T-cell (primary cell): ENCODE measurements at regions not wholly inside any gene's neighbourhood (a gene's known extent, or its start where the extent isn't known, plus 50 kb on each side); places are given as distances from the start of the nearest gene placed in this dataset.

Experiments used
- ATAC-seq, 4 experiments: fragments of 200-7000 bp in 3 of 4; fragments of 150-1000 bp in 1 of 4; cut with Tn5 transposase; replicated peaks in 1 of 4; 1 replicate in 3 of 4; 2 replicates in 1 of 4; pipeline ENCODE4 v1.10.0; 2021; ENCODE audit warnings: moderate library complexity in 3 of 4, mild to moderate bottlenecking in 2 of 4, moderate number of reproducible peaks in 1 of 4
- CTCF ChIA-PET, 2 donors: fragments of 300-600 bp; sonication (Branson Sonifier 250); formaldehyde crosslinking; loops; one replicate each; lab custom pipeline; 2022; ENCODE audit warnings: antibody characterized with exemption in 2 of 2; lab: Charles Lee
- POLR2A ChIA-PET, 2 donors: fragments of 300-600 bp; sonication (Branson Sonifier 250); formaldehyde crosslinking; loops; one replicate each; lab custom pipeline; 2022; ENCODE audit warnings: antibody characterized with exemption in 2 of 2; lab: Charles Lee
- DNase-seq, 35 experiments: peaks; one replicate each; pipeline versions ENCODE4 v3.0.0 to v3.0.0-alpha.2; 2013 to 2023
- H3K27ac ChIP-seq: one replicate; pipeline ENCODE4 v1.5.1; 2013; ENCODE audit warnings: low read length
- H3K27me3 ChIP-seq, 2 experiments: replicated peaks in 1 of 2; 1 replicate in 1 of 2; 2 replicates in 1 of 2; pipeline versions ENCODE4 v1.6.1 to v1.7.0; 2013; ENCODE audit warnings: low read length in 1 of 2, mixed read lengths in 1 of 2; ENCODE audit not compliant: control insufficient read depth in 2 of 2, insufficient read depth in 2 of 2; ENCODE audit errors: extremely low read depth in 1 of 2
- H3K36me3 ChIP-seq, 2 donors: 1 replicate in 1 of 2; 2 replicates in 1 of 2; pipeline versions ENCODE4 v1.6.1 to v1.7.0; 2013; ENCODE audit warnings: low read length in 1 of 2; ENCODE audit not compliant: control insufficient read depth in 2 of 2, insufficient read depth in 1 of 2; ENCODE audit errors: extremely low read depth in 1 of 2
- H3K4me1 ChIP-seq, 2 experiments: 1 replicate in 1 of 2; 2 replicates in 1 of 2; pipeline versions ENCODE4 v1.6.1 to v1.7.0; 2013; ENCODE audit warnings: low read length in 2 of 2, mixed read lengths in 1 of 2; ENCODE audit not compliant: insufficient read depth in 2 of 2, control insufficient read depth in 1 of 2; ENCODE audit errors: extremely low read depth in 1 of 2
- H3K4me3 ChIP-seq, 2 donors: 1 replicate in 1 of 2; 2 replicates in 1 of 2; pipeline versions ENCODE4 v1.5.1 to v1.7.0; 2013; ENCODE audit warnings: mild to moderate bottlenecking in 2 of 2, low read length in 1 of 2, moderate library complexity in 1 of 2; ENCODE audit not compliant: control insufficient read depth in 1 of 2; ENCODE audit errors: extremely low read depth in 1 of 2
- H3K9me3 ChIP-seq: 2 replicates; pipeline ENCODE4 v1.7.0; 2013
- H3K27ac Mint-ChIP-seq, 2 donors: one replicate each; pipeline ENCODE4 v1.8.0; 2020 to 2021; ENCODE audit warnings: mild to moderate bottlenecking in 2 of 2, mixed read lengths in 2 of 2
- H3K27me3 Mint-ChIP-seq, 2 donors: one replicate each; pipeline ENCODE4 v1.8.0; 2021 to 2022; ENCODE audit warnings: mixed read lengths in 2 of 2
- H3K36me3 Mint-ChIP-seq: one replicate; pipeline ENCODE4 v1.8.0; 2021; ENCODE audit warnings: mixed read lengths
- H3K4me1 Mint-ChIP-seq, 3 donors: one replicate each; pipeline ENCODE4 v1.8.0; 2020 to 2022; ENCODE audit warnings: mixed read lengths in 3 of 3, mild to moderate bottlenecking in 1 of 3
- H3K4me3 Mint-ChIP-seq, 3 donors: one replicate each; pipeline ENCODE4 v1.8.0; 2020 to 2022; ENCODE audit warnings: mild to moderate bottlenecking in 3 of 3, mixed read lengths in 3 of 3, moderate library complexity in 3 of 3
- H3K9me3 Mint-ChIP-seq, 3 donors: one replicate each; pipeline ENCODE4 v1.8.0; 2020 to 2022; ENCODE audit warnings: mixed read lengths in 3 of 3
- WGBS: methylation state at CpG from one replicate; pipeline ENCODE4 v1.1.5; 2013; ENCODE audit warnings: missing lambda C conversion rate; ENCODE audit not compliant: insufficient coverage; 5-methylcytosine and 5-hydroxymethylcytosine counted together

GRCh38 chr15:47179988-47180387 lies 537.3 kb upstream of the SEMA6D start:
- Mint-ChIP-seq H3K27me3 (peaks cover 21 to 27% of the 10 kb centered on the region in 2 donors), H3K27ac (no peak overlapping the region), H3K9me3 (peaks cover 5 to 7% (median 6%) of the 10 kb centered on the region in 3 donors), H3K36me3 (no peaks in the 10 kb centered on the region), H3K4me1 (peaks cover 6 to 11% (median 10%) of the 10 kb centered on the region in 3 donors), H3K4me3 (no peak overlapping the region)
- DNase-seq = no peak
- no CpG with 5 or more reads among the region's 4 CpGs for WGBS
- ATAC-seq = no peak
- ChIA-PET CTCF (no interaction called here), POLR2A (no interaction called here)
- Histone ChIP-seq H3K27ac (no peak overlapping the region), H3K4me3 (no peak overlapping the region), H3K9me3 (no peaks in the 10 kb centered on the region), H3K27me3 (peaks cover 9 to 16% of the 10 kb centered on the region in 2 experiments), H3K36me3 (no peaks in the 10 kb centered on the region), H3K4me1 (peaks cover 0 to 8% of the 10 kb centered on the region in 2 experiments)

- ChIA-PET CTCF (no interaction called here), POLR2A (no interaction called here)
- Histone ChIP-seq H3K36me3 (no peaks in the 10 kb centered on the region), H3K4me1 (peaks cover 0 to 8% of the 10 kb centered on the region in 2 experiments), H3K9me3 (no peaks in the 10 kb centered on the region), H3K4me3 (no peak overlapping the region), H3K27ac (no peak overlapping the region), H3K27me3 (peaks cover 9 to 20% of the 10 kb centered on the region in 2 experiments)
- no peak for DNase-seq
- H3K4me3 Mint-ChIP-seq = no peak overlapping the region
- no peaks in the 10 kb centered on the region for H3K36me3 Mint-ChIP-seq
- WGBS = no CpG with 5 or more reads among the region's 2 CpGs
- no peak overlapping the region for H3K27ac Mint-ChIP-seq
- H3K4me1 Mint-ChIP-seq = peaks cover 6 to 14% (median 13%) of the 10 kb centered on the region in 3 donors
- ATAC-seq = no peak
- peaks cover 0 to 4% (median 0%) of the 10 kb centered on the region in 3 donors for H3K9me3 Mint-ChIP-seq
- peaks cover 31 to 41% of the 10 kb centered on the region in 2 donors for H3K27me3 Mint-ChIP-seq
These were observed 534.5 kb upstream of the SEMA6D start for GRCh38 chr15:47182818-47183217.

GRCh38 chr15:47184003-47184907 lies 533.0 kb upstream of the SEMA6D start:
- Mint-ChIP-seq H3K4me3 (peak overlapping the region in 2 of 3 donors; percentile 32 to 52), H3K27ac (peak overlapping the region in 1 of 2 donors; percentile 71), H3K27me3 (peaks cover 33 to 41% of the 10 kb centered on the region in 2 donors), H3K36me3 (no peaks in the 10 kb centered on the region), H3K9me3 (peaks cover 0 to 4% (median 0%) of the 10 kb centered on the region in 3 donors), H3K4me1 (peaks cover 6 to 14% (median 13%) of the 10 kb centered on the region in 3 donors)
- Histone ChIP-seq H3K27me3 (peaks cover 9 to 20% of the 10 kb centered on the region in 2 experiments), H3K27ac (no peak overlapping the region), H3K9me3 (no peaks in the 10 kb centered on the region), H3K36me3 (no peaks in the 10 kb centered on the region), H3K4me3 (peak overlapping the region in 1 of 2 donors; percentile 15), H3K4me1 (peaks cover 0 to 8% of the 10 kb centered on the region in 2 experiments)
- DNase-seq (no peak), ATAC-seq (no peak)
- POLR2A ChIA-PET = no interaction called here
- 6% methylated on average over 76 of the region's 84 CpGs for WGBS
- CTCF ChIA-PET = no interaction called here

- ATAC-seq (no peak), DNase-seq (no peak)
- Mint-ChIP-seq H3K27me3 (peaks cover 33 to 41% of the 10 kb centered on the region in 2 donors), H3K36me3 (no peaks in the 10 kb centered on the region), H3K9me3 (peaks cover 0 to 4% (median 0%) of the 10 kb centered on the region in 3 donors), H3K27ac (peak overlapping the region in 1 of 2 donors; percentile 8), H3K4me3 (peak overlapping the region in 2 of 3 donors; percentile 23 to 58), H3K4me1 (peaks cover 6 to 14% (median 13%) of the 10 kb centered on the region in 3 donors)
- Histone ChIP-seq H3K4me3 (no peak overlapping the region), H3K27me3 (peaks cover 9 to 20% of the 10 kb centered on the region in 2 experiments), H3K4me1 (peaks cover 0 to 8% of the 10 kb centered on the region in 2 experiments), H3K36me3 (no peaks in the 10 kb centered on the region), H3K9me3 (no peaks in the 10 kb centered on the region), H3K27ac (no peak overlapping the region)
- WGBS = 11% methylated on average over 23 of the region's 36 CpGs
- POLR2A ChIA-PET = no interaction called here
- CTCF ChIA-PET = no interaction called here
These were observed 532.1 kb upstream of the SEMA6D start for GRCh38 chr15:47184908-47185801.

- Histone ChIP-seq H3K27me3 (peaks cover 9 to 20% of the 10 kb centered on the region in 2 experiments), H3K4me3 (no peak overlapping the region), H3K9me3 (no peaks in the 10 kb centered on the region), H3K4me1 (peaks cover 0 to 8% of the 10 kb centered on the region in 2 experiments), H3K27ac (no peak overlapping the region), H3K36me3 (no peaks in the 10 kb centered on the region)
- WGBS = no CpG with 5 or more reads among the region's 3 CpGs
- Mint-ChIP-seq H3K4me3 (no peak overlapping the region), H3K27me3 (peaks cover 33 to 41% of the 10 kb centered on the region in 2 donors), H3K4me1 (peaks cover 6 to 14% (median 13%) of the 10 kb centered on the region in 3 donors), H3K36me3 (no peaks in the 10 kb centered on the region), H3K9me3 (peaks cover 0 to 4% (median 0%) of the 10 kb centered on the region in 3 donors), H3K27ac (no peak overlapping the region)
- DNase-seq (no peak), ATAC-seq (no peak)
- CTCF ChIA-PET = no interaction called here
- POLR2A ChIA-PET = no interaction called here
These were observed 531.2 kb upstream of the SEMA6D start for GRCh38 chr15:47186075-47186474.
